RPMI7951 (cell line): ENCODE measurements at regions not wholly inside any gene's neighbourhood (a gene's known extent, or its start where the extent isn't known, plus 50 kb on each side); places are given as distances from the start of the nearest gene placed in this dataset.

Experiments
- DNase-seq: peaks from one replicate; pipeline ENCODE4 v3.0.0-alpha.2; 2012; ENCODE audit warnings: low read depth

DNA sequence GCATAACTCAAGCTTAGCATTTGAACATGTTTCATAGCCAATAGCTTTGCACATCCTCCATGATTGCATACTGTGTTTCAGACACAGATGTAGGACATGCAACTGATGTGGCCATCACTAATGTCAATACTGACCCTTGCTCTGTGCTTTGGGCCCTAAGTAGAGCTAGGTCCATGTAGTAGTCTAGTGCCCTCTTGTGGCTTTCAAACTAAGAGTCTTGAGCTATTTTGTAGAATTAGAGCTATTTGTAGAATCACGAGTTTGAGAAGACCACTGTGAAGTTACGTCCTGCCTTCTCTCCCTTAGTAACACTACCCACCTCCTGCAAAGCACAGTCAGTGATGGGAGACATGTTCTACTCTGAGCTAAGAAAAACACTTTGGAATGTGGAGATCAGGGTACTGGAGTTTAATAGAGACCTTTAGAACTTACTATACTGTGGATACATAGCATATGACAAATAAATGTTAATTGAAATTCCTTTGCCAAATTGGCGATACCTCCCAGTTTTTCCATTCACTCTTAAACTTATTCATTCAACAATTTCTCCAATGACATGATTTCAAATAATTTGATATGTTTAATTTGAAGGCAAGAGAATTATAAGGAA lies 306.5 kb upstream of the TNP1 start:
- DNase-seq = peak; percentile 69

DNA sequence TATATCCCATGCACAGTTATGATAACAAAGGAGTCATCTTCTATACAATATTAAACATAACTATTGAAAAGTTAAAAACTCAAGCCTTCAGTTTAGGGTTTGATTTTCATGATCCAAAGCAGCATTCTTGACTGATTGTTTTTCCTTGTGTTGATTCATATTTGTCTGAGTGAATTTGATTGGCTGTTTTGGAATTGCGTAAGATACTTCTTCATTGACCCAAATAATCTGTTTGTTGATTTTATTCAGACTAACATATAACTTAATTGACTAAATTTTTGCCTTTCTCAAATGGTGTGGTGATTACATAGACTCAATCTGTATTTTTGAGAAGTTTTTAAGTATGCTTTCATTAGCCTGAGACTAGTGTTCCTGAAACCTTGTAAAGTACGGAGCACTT lies 305.7 kb upstream of the TNP1 start:
- no peak for DNase-seq

DNA sequence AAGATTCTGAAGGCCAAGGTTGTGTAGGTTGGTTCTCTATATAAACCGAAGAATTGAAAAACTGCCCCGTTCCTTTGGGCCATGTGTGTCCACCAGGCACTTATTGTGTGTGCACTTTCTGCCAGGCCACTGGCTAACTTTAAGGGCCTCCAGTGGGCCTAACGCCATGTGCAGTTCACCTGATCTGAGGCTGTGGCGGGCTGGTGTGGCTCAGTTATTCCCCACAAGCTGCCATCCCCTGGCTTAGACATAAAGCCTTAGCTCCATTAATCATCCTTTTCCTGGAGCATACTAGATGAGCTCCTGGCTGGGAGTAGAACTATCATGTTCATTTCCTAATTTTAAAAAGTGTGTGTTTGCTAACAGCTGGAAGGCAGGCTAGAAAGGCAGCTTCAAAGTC lies 304.1 kb upstream of the TNP1 start:
- no peak for DNase-seq

GRCh38 chr2:217162533-217162932 lies 302.7 kb upstream of the TNP1 start:
- DNase-seq = peak; percentile 97

DNA sequence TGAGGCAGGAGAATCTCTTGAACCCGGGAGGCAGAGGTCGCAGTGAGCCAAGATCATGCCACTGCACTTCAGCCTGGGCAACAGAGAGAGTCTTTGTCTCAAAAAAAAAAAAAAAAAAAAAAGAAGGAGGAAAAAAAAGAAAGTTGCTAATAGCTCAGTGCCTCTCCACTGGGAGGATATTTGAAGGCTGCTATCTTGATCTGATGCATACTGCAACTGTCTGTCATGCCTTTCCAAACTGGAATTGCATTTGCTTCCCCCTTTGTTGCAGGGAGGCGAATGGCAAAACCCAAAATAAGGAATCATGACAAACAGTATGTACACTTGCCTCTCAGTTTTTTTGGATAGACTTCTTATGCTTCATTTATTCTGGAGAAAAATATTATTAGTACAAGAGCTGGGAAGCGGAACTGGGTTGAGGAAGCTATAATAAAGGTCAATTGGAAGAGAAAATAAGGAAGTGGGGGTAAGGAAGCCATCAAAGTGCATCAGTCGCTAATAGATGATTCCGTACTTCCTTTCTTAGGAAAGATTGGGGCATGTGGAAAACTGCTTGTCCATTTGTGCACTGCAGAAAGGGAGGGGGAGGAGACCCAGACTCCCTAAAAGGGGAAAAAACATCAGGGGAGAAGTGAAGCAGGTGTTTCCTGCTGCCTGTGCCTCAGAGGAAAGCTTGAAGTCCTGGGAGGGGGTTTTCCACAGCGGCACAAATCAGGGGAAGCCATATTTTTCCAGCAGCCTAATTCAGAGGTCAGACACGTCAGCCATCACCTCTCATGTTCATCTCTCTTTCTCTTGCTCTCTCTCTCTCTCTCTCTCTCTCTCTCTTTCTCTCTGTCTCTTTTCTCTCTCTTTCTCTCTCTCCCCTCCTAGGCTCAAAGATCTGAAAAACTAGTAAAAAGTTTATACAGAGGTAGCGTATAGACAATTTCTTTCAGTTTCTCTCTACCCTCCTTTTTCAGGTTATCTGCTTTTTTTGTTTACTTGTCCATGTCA lies 301.4 kb upstream of the TNP1 start:
- peak; percentile 33 for DNase-seq

DNA sequence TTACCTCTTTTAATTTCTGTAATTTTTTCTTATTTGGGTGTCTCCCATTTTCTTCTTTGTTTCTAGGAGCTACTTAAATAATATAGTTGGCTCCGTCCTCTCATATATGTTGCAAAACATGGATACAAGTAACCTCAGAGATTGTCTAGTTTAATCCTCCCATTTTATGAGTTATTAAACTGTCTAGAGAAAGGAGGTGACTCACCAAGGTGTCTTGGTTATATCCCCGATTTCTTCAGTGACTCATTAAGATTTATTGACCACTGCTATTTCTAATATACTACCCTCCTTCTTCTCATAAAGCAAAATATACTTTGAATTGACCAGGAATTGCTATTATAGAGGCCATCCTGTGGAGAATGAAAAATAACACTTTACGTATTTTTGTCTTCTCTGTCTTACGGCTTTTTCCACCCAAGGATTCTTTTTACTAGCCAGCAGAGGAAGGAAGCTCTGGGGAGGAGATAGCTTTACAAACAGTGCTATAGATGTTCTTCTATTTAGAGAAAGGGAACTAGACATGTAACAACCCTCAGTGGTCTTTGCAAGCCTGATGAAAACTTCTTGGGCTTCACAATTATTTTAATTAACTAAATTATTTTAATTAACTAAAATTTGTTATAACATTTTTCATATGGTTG lies 300.4 kb upstream of the TNP1 start:
- DNase-seq = peak; percentile 40

- no peak for DNase-seq
Measured at GRCh38 chr2:217158928-217159327, 299.1 kb upstream of the TNP1 start.

GRCh38 chr2:217157581-217157980 lies 297.7 kb upstream of the TNP1 start:
- DNase-seq = no peak

- no peak for DNase-seq
Measured at GRCh38 chr2:217156801-217157200, 296.9 kb upstream of the TNP1 start.

GRCh38 chr2:217154923-217155322 lies 295.1 kb upstream of the TNP1 start:
- no peak for DNase-seq

DNA sequence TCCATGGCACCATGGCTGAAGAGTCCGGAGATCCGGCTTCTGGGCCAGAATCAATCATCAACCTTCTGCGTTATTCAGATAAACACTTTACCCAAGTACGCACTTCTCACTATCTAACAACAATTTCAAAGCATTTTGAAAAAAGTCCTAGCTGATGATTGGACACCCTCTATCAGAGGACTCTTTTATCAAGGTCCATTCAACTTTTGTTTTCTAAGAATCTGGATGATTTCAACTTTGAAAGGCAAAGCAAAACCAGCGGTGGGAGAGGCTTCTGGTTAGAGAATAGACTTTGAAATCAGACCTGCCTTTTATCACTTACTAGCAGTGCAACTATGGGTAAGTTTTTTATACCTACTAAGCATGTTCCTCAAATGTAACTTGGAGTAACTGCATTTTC lies 293.6 kb upstream of the TNP1 start:
- no peak for DNase-seq

DNA sequence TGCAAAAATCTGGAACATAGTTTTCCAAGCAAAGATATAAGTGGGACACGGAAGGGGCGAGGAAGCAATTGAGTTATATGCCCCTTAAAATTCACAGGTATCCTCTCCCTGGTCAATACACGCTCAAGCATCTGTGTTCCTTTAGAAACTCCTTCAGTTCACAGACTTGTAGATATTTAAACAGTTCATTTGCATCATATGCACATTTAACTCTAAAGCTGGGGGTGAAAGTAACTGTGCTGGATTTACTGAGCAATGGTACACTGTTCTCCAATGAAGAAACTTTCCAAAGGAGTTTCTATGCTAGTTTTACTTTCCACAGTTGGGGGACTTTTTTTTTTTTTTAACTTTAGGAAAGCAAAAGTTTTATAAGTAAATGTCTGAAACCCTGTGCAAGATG lies 293.0 kb upstream of the TNP1 start:
- no peak for DNase-seq

DNA sequence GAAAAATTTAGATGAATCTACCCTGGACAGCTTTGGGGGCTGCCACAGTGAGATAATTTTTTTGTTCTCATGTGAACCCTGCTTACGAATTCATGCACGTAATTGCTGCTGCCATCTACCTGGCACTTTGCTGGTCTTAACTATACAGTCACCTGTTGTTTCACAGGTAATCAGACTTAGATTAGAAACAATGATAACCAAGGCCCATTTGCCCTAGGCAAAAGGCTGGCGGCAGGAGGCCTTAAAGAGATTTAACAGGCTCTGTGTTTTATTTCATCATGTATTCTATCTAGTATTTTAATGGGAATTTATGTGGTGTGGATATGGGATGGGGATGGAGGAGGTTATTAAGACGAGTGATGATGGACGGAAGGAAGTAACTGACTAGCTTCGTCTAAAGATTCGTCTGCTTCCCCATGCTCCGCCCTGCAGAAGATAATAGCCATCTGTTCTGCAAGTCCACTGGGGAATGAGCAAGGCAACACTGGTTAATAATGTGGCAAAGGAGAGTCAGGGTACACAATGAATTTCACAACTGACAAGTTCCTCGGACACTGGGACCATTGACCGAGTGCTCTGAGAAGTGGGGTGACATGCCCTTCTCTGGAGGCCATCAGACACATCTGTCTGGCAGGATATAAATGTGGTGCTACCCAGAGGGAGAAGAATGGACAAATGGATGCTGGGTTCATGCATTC lies 291.8 kb upstream of the TNP1 start:
- DNase-seq = peak; percentile 69

GRCh38 chr2:217150236-217150635 lies 290.4 kb upstream of the TNP1 start:
- DNase-seq = no peak

DNA sequence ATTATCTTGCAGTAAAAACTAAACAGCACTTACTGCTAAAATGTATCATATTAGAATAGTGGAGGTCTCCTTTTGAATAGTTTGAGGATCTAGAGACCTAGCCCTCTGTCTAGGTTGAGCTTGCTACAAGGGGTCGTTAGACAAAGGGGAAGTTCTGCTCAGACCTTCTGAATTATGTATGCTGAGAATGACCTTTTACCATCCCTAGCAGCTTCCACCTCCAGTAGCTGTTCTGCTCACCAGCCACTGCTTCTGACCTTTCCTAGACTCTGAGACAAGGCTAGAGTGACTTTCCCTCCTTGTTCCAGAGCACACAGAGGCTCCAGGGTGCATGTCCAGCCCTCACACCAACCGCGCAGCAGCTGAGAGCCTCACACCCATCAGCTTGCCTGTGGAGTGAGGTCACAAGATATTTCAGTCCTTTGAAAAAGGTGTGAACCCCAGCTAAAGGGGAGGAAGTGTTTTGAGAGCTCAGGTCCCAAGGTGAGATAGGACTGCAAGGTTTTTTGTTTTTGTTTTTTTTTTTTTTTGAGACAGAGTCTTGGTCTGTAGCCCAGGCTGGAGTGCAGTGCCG lies 289.3 kb upstream of the TNP1 start:
- DNase-seq = no peak

GRCh38 chr2:217147818-217148217 lies 288.0 kb upstream of the TNP1 start:
- DNase-seq = no peak

DNA sequence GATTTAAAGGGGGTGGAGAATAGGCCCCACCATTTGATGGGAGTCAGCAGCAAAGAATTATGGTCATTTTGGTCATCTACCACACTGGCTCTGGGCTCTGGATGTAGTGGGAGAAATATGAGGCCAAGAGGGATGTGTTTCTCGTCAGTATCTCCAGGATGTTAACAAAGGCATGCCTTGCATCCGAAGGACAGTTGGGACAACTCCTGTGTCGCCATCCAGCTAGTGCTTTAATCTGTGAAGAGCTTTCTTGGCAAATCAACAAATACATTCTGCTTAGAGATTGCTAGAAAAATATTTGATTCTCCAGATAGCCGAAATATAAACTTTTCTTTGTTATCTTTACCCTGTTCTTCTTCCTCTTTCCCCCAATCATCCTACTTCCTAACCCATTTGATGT lies 287.1 kb upstream of the TNP1 start:
- no peak for DNase-seq

DNA sequence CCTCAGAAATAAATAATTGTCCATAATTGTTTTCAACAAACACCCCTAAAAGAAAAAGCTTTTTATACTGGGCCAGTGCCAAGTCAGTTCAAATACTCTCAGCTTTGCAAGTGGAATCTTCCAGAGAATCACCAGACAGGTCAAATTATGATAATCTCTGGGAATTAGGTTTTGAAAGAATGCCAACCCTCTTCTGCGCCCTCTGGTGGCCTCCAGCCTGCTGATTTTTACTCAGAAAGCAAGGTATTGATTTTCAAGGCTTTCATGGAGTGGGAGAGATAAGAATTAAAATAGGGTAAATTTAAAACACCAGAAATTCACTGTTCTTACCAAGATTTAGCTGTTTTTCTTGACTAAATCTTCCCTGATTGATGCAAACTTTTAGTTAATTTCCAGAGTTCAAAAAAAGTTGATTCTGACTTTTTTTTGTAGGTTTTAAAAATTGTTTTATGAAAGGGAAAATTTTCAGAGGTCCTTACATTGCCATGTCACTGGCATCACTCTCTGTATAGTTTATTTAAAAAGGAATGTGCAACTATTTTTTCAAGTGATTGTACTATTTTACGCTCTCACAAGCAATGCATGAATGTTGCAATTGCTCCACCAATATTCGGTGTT lies 282.9 kb upstream of the TNP1 start:
- peak; percentile 37 for DNase-seq

GRCh38 chr2:217138284-217138683 lies 278.4 kb upstream of the TNP1 start:
- DNase-seq = no peak

DNA sequence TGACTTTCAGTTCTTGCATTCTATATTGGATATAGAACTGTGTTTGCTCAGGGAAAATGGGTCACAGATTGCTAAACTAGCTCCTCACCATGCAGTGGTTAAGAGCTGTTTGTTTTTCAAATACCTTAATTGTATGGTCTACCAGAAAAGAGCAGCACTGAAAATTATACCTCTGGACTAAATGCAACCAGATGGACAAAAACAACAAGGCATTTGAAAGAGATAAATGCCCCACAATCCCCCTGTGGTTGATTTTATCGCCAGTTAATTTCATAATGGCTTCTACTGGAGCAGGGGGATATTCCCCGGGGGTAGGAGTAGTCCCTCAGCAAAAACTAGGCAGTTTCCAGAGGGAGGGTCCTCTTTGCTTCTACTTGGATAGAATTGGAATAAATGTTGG lies 267.9 kb upstream of the TNP1 start:
- DNase-seq = peak; percentile 6

- DNase-seq = no peak
Measured at GRCh38 chr2:217125014-217125413, 265.1 kb upstream of the TNP1 start.
